Natural killer cell (primary cell): ENCODE measurements at regions not wholly inside any gene's neighbourhood (a gene's known extent, or its start where the extent isn't known, plus 50 kb on each side); places are given as distances from the start of the nearest gene placed in this dataset.

Source experiments
- ATAC-seq, 3 donors: fragments of 150-1000 bp in 2 of 3; fragments of 200-7000 bp in 1 of 3; cut with Tn5 transposase; 1 replicate in 1 of 3; 2 replicates in 2 of 3; pipeline ENCODE4 v1.10.0; 2021; ENCODE audit warnings: mild to moderate bottlenecking in 2 of 3, moderate library complexity in 2 of 3
- DNase-seq, 2 donors: peaks; one replicate each; pipeline versions ENCODE4 v3.0.0 to v3.0.0-alpha.2; 2013 to 2021; ENCODE audit warnings: mixed read lengths in 1 of 2
- H3K27ac ChIP-seq: one replicate; pipeline ENCODE4 v1.5.1; 2013; ENCODE audit warnings: mild to moderate bottlenecking, low read length
- H3K27me3 ChIP-seq: one replicate; pipeline ENCODE4 v1.6.1; 2013; ENCODE audit warnings: low read length; ENCODE audit not compliant: control insufficient read depth, insufficient read depth
- H3K36me3 ChIP-seq: one replicate; pipeline ENCODE4 v1.6.1; 2013; ENCODE audit warnings: low read length; ENCODE audit not compliant: control insufficient read depth, insufficient read depth
- H3K4me1 ChIP-seq: one replicate; pipeline ENCODE4 v1.6.1; 2013; ENCODE audit warnings: low read length; ENCODE audit not compliant: control insufficient read depth, insufficient read depth
- H3K4me3 ChIP-seq: one replicate; pipeline ENCODE4 v1.5.1; 2013; ENCODE audit warnings: low read length
- H3K9me3 ChIP-seq: one replicate; pipeline ENCODE4 v1.6.1; 2013; ENCODE audit warnings: low read length; ENCODE audit not compliant: control insufficient read depth, insufficient read depth
- H3K27ac Mint-ChIP-seq, 2 donors: one replicate each; pipeline ENCODE4 v1.8.0; 2022; ENCODE audit warnings: mild to moderate bottlenecking in 2 of 2, mixed read lengths in 2 of 2, moderate library complexity in 1 of 2
- H3K27me3 Mint-ChIP-seq, 2 donors: one replicate each; pipeline ENCODE4 v1.8.0; 2022; ENCODE audit warnings: low read depth in 2 of 2, mixed read lengths in 2 of 2
- H3K36me3 Mint-ChIP-seq: one replicate; pipeline ENCODE4 v1.8.0; 2022; ENCODE audit warnings: mixed read lengths
- H3K4me1 Mint-ChIP-seq, 2 donors: one replicate each; pipeline ENCODE4 v1.8.0; 2022; ENCODE audit warnings: mixed read lengths in 2 of 2
- H3K4me3 Mint-ChIP-seq: one replicate; pipeline ENCODE4 v1.8.0; 2022; ENCODE audit warnings: mild to moderate bottlenecking, moderate library complexity, mixed read lengths
- H3K9me3 Mint-ChIP-seq, 2 donors: one replicate each; pipeline ENCODE4 v1.8.0; 2022; ENCODE audit warnings: mixed read lengths in 2 of 2
- WGBS: methylation state at CpG from one replicate; pipeline ENCODE4 v1.1.7; 2013; ENCODE audit warnings: missing lambda C conversion rate; ENCODE audit not compliant: insufficient coverage; 5-methylcytosine and 5-hydroxymethylcytosine counted together
- intact Hi-C: fragments of 100-400 bp; cut with micrococcal nuclease; formaldehyde crosslinking; loops from one replicate; pipeline ENCODE4 v1.14.2; 2022
- TF ChIP-seq, protein P1 (sequence below): fragments of 200-600 bp; IDR thresholded peaks from one replicate; pipeline ENCODE4 v1.8.0; 2022; ENCODE audit warnings: antibody characterized with exemption

DNA sequence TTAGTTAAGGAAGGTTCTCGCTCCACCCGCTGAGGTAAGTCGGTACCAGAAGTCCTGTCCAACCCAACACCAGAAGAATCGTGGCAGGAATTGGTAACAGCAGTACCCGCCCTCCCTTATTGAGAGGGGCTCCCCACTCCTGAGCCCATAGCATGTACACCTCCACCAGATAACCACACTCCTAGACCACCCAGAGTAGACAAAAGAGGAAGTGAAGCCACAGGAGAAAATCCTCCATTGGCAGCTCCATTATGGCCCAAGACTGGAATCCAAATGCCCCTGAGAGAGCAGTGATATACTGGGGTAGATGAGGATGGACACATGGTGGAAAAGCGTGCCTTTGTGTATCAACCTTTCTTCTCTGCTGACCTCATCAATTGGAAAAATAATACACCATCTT, 106.1 kb upstream of the EPB41L4A start:
- no peak overlapping the region for H3K4me3 ChIP-seq
- 90% methylated on average over 5 of the region's 6 CpGs for WGBS
- intact Hi-C loops = no loop called here
- Mint-ChIP-seq H3K4me1 (peaks cover 0 to 17% of the 10 kb centered on the region in 2 donors), H3K27me3 (no peaks in the 10 kb centered on the region), H3K36me3 (no peaks in the 10 kb centered on the region), H3K4me3 (no peak overlapping the region), H3K9me3 (no peaks in the 10 kb centered on the region), H3K27ac (no peak overlapping the region)
- ATAC-seq (no peak), DNase-seq (no peak)
- H3K36me3 ChIP-seq = no peaks in the 10 kb centered on the region
- H3K9me3 ChIP-seq = no peaks in the 10 kb centered on the region
- H3K27ac ChIP-seq = no peak overlapping the region
- TF ChIP-seq, protein P1, sequence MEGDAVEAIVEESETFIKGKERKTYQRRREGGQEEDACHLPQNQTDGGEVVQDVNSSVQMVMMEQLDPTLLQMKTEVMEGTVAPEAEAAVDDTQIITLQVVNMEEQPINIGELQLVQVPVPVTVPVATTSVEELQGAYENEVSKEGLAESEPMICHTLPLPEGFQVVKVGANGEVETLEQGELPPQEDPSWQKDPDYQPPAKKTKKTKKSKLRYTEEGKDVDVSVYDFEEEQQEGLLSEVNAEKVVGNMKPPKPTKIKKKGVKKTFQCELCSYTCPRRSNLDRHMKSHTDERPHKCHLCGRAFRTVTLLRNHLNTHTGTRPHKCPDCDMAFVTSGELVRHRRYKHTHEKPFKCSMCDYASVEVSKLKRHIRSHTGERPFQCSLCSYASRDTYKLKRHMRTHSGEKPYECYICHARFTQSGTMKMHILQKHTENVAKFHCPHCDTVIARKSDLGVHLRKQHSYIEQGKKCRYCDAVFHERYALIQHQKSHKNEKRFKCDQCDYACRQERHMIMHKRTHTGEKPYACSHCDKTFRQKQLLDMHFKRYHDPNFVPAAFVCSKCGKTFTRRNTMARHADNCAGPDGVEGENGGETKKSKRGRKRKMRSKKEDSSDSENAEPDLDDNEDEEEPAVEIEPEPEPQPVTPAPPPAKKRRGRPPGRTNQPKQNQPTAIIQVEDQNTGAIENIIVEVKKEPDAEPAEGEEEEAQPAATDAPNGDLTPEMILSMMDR = no peak
- no peaks in the 10 kb centered on the region for H3K27me3 ChIP-seq
- peaks cover 10% of the 10 kb centered on the region for H3K4me1 ChIP-seq

DNA sequence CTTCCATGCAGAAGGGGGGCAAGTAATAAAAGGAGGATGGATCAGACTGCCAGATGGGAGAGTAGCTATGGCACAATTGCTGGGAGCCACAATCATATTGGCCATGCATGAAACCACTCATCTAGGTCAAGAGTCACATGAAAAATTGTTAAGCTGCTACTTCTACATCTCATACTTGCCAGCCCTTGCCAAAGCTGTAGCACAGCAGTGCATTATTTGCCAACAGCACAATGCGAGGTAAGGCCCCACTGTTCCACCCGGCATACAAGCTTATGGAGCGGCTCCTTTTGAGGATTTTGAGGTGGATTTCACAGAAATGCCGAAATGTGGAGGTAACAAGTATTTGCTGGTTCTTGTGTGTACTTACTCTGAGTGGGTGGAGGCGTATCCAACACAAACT, 109.9 kb upstream of the EPB41L4A start:
- intact Hi-C loops = no loop called here
- Mint-ChIP-seq H3K4me1 (peaks cover 0 to 11% of the 10 kb centered on the region in 2 donors), H3K36me3 (no peaks in the 10 kb centered on the region), H3K4me3 (no peak overlapping the region), H3K27me3 (no peaks in the 10 kb centered on the region), H3K9me3 (no peaks in the 10 kb centered on the region), H3K27ac (no peak overlapping the region)
- H3K27me3 ChIP-seq = no peaks in the 10 kb centered on the region
- H3K27ac ChIP-seq = no peak overlapping the region
- no peak for ATAC-seq
- H3K36me3 ChIP-seq = no peaks in the 10 kb centered on the region
- H3K4me3 ChIP-seq = no peak overlapping the region
- no peaks in the 10 kb centered on the region for H3K9me3 ChIP-seq
- DNase-seq = no peak
- TF ChIP-seq, protein P1 = no peak
- H3K4me1 ChIP-seq = peaks cover 10% of the 10 kb centered on the region
- WGBS = 92% methylated on average over 5 of the region's 5 CpGs

DNA sequence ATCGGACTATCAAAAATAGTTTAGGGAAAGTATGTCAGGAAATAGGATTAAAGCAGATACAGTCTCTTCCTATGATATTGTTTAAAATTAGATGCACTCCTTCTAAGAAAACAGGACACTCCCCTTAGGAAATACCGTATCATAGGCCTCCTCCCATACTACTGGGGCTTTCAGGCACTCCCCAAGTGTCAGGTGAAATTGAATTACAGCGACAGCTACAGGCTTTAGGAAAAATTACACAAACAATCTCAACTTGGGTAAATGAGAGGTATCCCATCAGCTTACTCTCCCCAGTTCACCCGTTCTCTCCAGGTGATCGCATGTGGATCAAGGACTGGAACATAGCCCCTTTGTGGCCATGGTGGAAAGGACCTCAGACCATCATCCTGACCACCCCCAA, 110.4 kb upstream of the EPB41L4A start:
- Mint-ChIP-seq H3K27ac (no peak overlapping the region), H3K9me3 (no peaks in the 10 kb centered on the region), H3K4me1 (peaks cover 0 to 11% of the 10 kb centered on the region in 2 donors), H3K36me3 (no peaks in the 10 kb centered on the region), H3K27me3 (no peaks in the 10 kb centered on the region), H3K4me3 (no peak overlapping the region)
- Histone ChIP-seq H3K27me3 (no peaks in the 10 kb centered on the region), H3K27ac (no peak overlapping the region), H3K36me3 (no peaks in the 10 kb centered on the region), H3K9me3 (no peaks in the 10 kb centered on the region), H3K4me3 (no peak overlapping the region), H3K4me1 (peaks cover 15% of the 10 kb centered on the region)
- ATAC-seq (no peak), DNase-seq (no peak)
- intact Hi-C loops = no loop called here
- TF ChIP-seq, protein P1 = peak; percentile 13
- 59% methylated on average over 4 of the region's 5 CpGs for WGBS

DNA sequence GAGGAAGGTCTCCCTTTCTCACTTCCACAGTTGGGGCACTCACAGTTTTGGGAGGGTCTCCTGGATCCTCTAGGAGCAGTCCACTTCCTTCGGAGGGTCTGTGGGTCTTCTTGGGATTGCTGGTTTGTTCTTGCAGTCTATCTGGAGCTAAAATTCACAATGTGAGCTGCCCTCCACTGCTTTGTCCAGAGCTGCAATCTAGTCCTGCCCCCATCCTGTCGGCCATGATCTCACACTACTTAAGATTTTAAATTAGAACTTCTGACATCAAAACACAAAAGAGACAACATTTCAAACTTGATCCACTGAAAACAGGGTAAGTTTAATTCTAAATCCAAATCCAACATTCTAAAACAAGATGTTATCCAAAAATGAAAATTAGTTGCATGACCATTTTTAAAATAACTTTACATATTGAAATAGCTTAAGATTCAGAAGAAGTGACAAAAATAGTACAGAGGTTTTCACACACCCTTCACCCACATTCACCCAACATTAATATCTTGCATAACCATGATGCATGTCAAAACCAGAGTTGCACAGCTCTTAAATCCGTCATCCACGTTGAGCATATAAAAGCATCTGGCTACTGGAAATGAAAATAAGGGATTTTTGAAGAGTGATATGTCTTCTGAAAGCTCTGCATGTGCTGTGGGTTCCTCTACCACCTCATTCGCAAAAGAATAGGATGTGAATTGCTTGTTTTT, 113.7 kb upstream of the EPB41L4A start:
- Histone ChIP-seq H3K27me3 (no peaks in the 10 kb centered on the region), H3K27ac (peak overlapping the region; percentile 57), H3K9me3 (no peaks in the 10 kb centered on the region), H3K4me1 (peaks cover 15% of the 10 kb centered on the region), H3K36me3 (no peaks in the 10 kb centered on the region), H3K4me3 (no peak overlapping the region)
- Mint-ChIP-seq H3K27me3 (peaks cover 0 to 4% of the 10 kb centered on the region in 2 donors), H3K36me3 (no peaks in the 10 kb centered on the region), H3K4me1 (peaks cover 0 to 11% of the 10 kb centered on the region in 2 donors), H3K9me3 (no peaks in the 10 kb centered on the region), H3K27ac (peak overlapping the region in 1 of 2 donors; percentile 31), H3K4me3 (no peak overlapping the region)
- ATAC-seq (peak in 2 of 3 donors; percentile 54 to 60), DNase-seq (no peak)
- intact Hi-C loops = no loop called here
- TF ChIP-seq, protein P1 = no peak
- WGBS = 40% methylated on average over 5 of the region's 5 CpGs
